Gastroesophageal sphincter (tissue), 4 donors: ENCODE measurements at regions not wholly inside any gene's neighbourhood (a gene's known extent, or its start where the extent isn't known, plus 50 kb on each side); places are given as distances from the start of the nearest gene placed in this dataset.

ENCODE experiments used
- ATAC-seq: fragments of 150-250 bp; one replicate; pipeline ENCODE4 v1.9.1; 2016; ENCODE audit warnings: mild to moderate bottlenecking, moderate library complexity
- H3K27ac ChIP-seq, 4 donors: fragments of 200-600 bp; sonication (generic) in 3 of 4; 1 replicate in 3 of 4; 2 replicates in 1 of 4; pipeline ENCODE4 v1.5.1; 2016 to 2019
- H3K27me3 ChIP-seq: fragments of 200-600 bp; sonication (generic); one replicate; pipeline ENCODE4 v1.5.1; 2019
- H3K36me3 ChIP-seq, 2 donors: fragments of 200-600 bp; sonication (generic); one replicate each; pipeline ENCODE4 v1.5.1; 2019; ENCODE audit warnings: control low read depth in 1 of 2
- H3K4me1 ChIP-seq, 3 donors: fragments of 200-600 bp; sonication (generic); 1 replicate in 2 of 3; 2 replicates in 1 of 3; pipeline ENCODE4 v1.5.1; 2016 to 2019; ENCODE audit warnings: control low read depth in 2 of 3
- H3K4me3 ChIP-seq, 2 donors: fragments of 200-600 bp; sonication (generic); one replicate each; pipeline ENCODE4 v1.5.1; 2019; ENCODE audit warnings: mild to moderate bottlenecking in 1 of 2, moderate library complexity in 1 of 2
- H3K9me3 ChIP-seq, 3 donors: fragments of 200-600 bp; sonication (generic); one replicate each; pipeline ENCODE4 v1.5.1; 2017 to 2019; ENCODE audit warnings: control low read depth in 2 of 3
- EP300 ChIP-seq: sonication (generic); formaldehyde crosslinking; IDR thresholded peaks from one replicate; pipeline ENCODE4 v1.6.1; 2017; ENCODE audit warnings: antibody characterized with exemption, mild to moderate bottlenecking
- POLR2A ChIP-seq, 2 donors: fragments of 450-650 bp; IDR thresholded peaks; one replicate each; pipeline ENCODE4 v1.6.1; 2017; ENCODE audit warnings: antibody characterized with exemption in 2 of 2, mild to moderate bottlenecking in 2 of 2, moderate library complexity in 1 of 2
- POLR2AphosphoS5 ChIP-seq: sonication (generic); formaldehyde crosslinking; IDR thresholded peaks from one replicate; pipeline ENCODE4 v1.6.1; 2017; ENCODE audit warnings: antibody characterized with exemption
- WGBS, 2 donors: methylation state at CpG; one replicate each; pipeline ENCODE4 v1.1.5; 2018; ENCODE audit warnings: low coverage in 1 of 2; 5-methylcytosine and 5-hydroxymethylcytosine counted together
- TF ChIP-seq, protein P1 (sequence below), 4 experiments: fragments of 200-600 bp in 2 of 4; fragments of 450-650 bp in 2 of 4; sonication (generic) in 1 of 4; IDR thresholded peaks; one replicate each; pipeline ENCODE4 v1.5.1; 2017 to 2019; ENCODE audit warnings: antibody characterized with exemption in 4 of 4, mild to moderate bottlenecking in 2 of 4, moderate library complexity in 2 of 4

DNA sequence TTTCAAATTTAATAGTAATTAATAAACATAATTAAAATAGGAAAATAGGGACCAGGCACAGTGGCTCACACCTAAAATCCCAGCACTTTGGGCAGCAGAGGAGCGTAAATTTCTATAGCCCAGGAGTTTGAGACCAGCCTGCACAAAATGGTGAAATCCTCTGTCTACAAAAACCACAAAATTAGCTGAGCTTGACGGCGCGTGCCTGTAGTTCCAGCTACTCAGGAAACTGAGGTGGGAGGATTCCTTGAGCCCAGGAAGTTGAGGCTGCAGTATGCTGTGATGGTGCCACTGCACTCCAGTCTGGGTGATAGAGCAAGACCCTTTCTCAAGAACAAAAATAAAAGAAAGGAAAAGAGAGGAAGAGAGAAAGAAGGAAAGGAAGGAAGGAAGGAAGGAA is 1387.0 kb upstream of the ADGRB3 start:
- no peak for ATAC-seq
- WGBS, 2 donors: 93 to 95% methylated on average over 2 to 4 of the region's 4 CpGs
- no peaks in the 10 kb centered on the region for H3K9me3 ChIP-seq
- H3K4me3 ChIP-seq: no peak overlapping the region
- no peaks in the 10 kb centered on the region for H3K4me1 ChIP-seq
- TF ChIP-seq, protein P1, sequence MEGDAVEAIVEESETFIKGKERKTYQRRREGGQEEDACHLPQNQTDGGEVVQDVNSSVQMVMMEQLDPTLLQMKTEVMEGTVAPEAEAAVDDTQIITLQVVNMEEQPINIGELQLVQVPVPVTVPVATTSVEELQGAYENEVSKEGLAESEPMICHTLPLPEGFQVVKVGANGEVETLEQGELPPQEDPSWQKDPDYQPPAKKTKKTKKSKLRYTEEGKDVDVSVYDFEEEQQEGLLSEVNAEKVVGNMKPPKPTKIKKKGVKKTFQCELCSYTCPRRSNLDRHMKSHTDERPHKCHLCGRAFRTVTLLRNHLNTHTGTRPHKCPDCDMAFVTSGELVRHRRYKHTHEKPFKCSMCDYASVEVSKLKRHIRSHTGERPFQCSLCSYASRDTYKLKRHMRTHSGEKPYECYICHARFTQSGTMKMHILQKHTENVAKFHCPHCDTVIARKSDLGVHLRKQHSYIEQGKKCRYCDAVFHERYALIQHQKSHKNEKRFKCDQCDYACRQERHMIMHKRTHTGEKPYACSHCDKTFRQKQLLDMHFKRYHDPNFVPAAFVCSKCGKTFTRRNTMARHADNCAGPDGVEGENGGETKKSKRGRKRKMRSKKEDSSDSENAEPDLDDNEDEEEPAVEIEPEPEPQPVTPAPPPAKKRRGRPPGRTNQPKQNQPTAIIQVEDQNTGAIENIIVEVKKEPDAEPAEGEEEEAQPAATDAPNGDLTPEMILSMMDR (IDR thresholded peaks at IDR 0.05): no peak
- no peak for TF ChIP-seq POLR2AphosphoS5
- TF ChIP-seq POLR2A (IDR thresholded peaks at IDR 0.05): no peak
- TF ChIP-seq EP300: no peak
- H3K36me3 ChIP-seq: no peaks in the 10 kb centered on the region
- no peaks in the 10 kb centered on the region for H3K27me3 ChIP-seq
- no peak overlapping the region for H3K27ac ChIP-seq

DNA sequence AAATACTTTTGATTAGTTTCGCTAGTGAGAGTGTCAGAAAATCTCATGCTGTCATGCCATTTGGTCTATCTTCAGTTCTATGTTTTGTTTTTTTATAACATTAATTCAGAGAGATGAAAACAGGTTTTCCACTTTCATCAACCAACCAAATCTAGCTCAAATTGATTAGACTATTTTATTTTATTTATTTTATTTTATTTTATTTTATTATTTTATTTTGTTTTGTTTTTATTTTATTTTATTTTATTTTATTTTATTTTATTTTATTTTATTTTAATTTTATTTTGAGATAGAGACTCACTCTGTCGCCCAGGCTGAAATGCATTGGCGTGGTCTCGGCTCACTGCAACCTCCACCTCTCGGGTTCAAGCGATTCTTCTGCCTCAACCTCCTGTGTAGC is 1391.0 kb upstream of the ADGRB3 start:
- Histone ChIP-seq H3K36me3 (no peaks in the 10 kb centered on the region), H3K4me1 (no peaks in the 10 kb centered on the region), H3K9me3 (no peaks in the 10 kb centered on the region), H3K4me3 (no peak overlapping the region), H3K27me3 (no peaks in the 10 kb centered on the region), H3K27ac (no peak overlapping the region)
- no peak for ATAC-seq
- TF ChIP-seq POLR2AphosphoS5 (no peak), EP300 (no peak), POLR2A (IDR thresholded peaks at IDR 0.05) (no peak)
- TF ChIP-seq, protein P1 (IDR thresholded peaks at IDR 0.05): no peak
- 92 to 95% methylated on average over 4 to 6 of the region's 6 CpGs for WGBS, 2 donors

DNA sequence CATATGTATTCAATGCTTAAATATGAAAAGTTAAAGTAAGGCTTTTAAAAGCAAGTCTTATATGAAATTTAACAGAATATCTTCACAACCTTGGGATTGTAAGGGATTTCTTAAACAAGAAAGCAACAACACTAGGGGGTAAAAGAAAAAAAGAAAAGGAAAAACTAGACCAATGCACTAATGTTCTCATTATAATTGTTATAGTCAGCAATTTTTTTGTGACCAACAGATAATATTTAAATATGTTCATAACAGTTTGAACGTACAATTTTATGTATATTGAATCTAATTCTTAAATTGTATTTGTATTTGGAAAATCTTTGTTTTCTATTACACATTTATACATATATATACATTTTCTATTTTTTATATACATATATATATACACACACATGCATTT is 1397.8 kb upstream of the ADGRB3 start:
- TF ChIP-seq, protein P1 (IDR thresholded peaks at IDR 0.05): no peak
- TF ChIP-seq POLR2AphosphoS5: no peak
- no peak for TF ChIP-seq EP300
- no peak for TF ChIP-seq POLR2A (IDR thresholded peaks at IDR 0.05)

DNA sequence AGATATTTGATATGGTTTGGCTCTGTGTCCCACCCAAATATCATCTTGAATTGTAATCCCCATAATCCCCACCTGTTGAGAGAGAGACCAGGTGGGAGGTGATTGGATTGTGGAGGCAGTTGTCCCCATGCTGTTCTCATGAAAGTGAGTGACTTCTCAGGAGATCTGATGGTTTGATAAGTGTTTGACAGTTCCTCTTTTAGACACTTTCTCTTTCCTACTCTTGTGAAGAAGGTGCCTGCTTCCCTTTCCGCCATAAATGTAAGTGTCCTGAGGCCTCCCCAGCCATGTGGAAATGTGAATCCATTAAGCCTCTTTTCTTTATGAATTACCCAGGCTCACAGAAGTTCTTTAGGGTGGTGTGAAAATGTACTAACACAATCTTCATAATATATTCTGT is 1404.0 kb upstream of the ADGRB3 start:
- WGBS, 2 donors: 86 to 100% methylated on average over 1 of the region's 1 CpG
- H3K4me3 ChIP-seq: no peak overlapping the region
- no peak for ATAC-seq
- TF ChIP-seq POLR2A (IDR thresholded peaks at IDR 0.05) (no peak), EP300 (no peak), POLR2AphosphoS5 (no peak)
- TF ChIP-seq, protein P1 (IDR thresholded peaks at IDR 0.05): no peak
- H3K36me3 ChIP-seq: no peaks in the 10 kb centered on the region
- H3K27ac ChIP-seq: no peak overlapping the region
- no peaks in the 10 kb centered on the region for H3K9me3 ChIP-seq
- no peaks in the 10 kb centered on the region for H3K4me1 ChIP-seq
- no peaks in the 10 kb centered on the region for H3K27me3 ChIP-seq

More for the DNA sequence above, 1397.8 kb upstream of the ADGRB3 start:
- H3K27me3 ChIP-seq: no peaks in the 10 kb centered on the region
- 41 to 56% methylated on average over 1 of the region's 1 CpG for WGBS, 2 donors
- no peak for ATAC-seq
- H3K27ac ChIP-seq: no peak overlapping the region
- no peaks in the 10 kb centered on the region for H3K4me1 ChIP-seq
- H3K36me3 ChIP-seq: no peaks in the 10 kb centered on the region
- H3K9me3 ChIP-seq: no peaks in the 10 kb centered on the region
- H3K4me3 ChIP-seq: no peak overlapping the region

DNA sequence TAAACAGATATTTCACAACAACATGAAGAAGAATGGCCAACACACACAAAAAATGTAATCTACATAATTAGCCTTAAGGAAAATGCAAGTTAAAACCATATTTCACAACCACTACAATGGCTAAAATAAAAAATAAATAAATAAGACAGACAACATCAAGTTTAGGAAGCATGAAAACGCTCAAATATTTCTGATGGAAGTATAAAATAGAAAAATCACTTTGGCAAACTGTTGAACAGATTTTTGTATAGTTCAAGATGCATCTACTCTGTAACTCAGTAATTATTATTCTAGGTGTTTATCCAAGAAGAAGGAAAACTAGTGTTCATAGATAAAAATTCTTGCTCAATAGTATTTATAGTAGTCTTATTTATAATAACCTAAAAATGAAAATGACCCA is 1410.1 kb upstream of the ADGRB3 start:
- no peak for TF ChIP-seq EP300
- TF ChIP-seq, protein P1 (IDR thresholded peaks at IDR 0.05): no peak
- TF ChIP-seq POLR2A (IDR thresholded peaks at IDR 0.05): no peak
- no peak for TF ChIP-seq POLR2AphosphoS5
- no peak overlapping the region for H3K27ac ChIP-seq
- no peak overlapping the region for H3K4me3 ChIP-seq
- no peaks in the 10 kb centered on the region for H3K27me3 ChIP-seq
- no peak for ATAC-seq
- no peaks in the 10 kb centered on the region for H3K36me3 ChIP-seq
- WGBS, 2 donors: 58 to 84% methylated on average over 1 of the region's 1 CpG
- no peaks in the 10 kb centered on the region for H3K9me3 ChIP-seq
- H3K4me1 ChIP-seq: no peaks in the 10 kb centered on the region
